ENCODE measurements at regions not wholly inside any gene's neighbourhood (a gene's known extent, or its start where the extent isn't known, plus 50 kb on each side); places are given as distances from the start of the nearest gene placed in this dataset.

- no peaks in the 10 kb centered on the region for H3K36me3 ChIP-seq (ENCODE audit: insufficient read depth, low read length)
- no peaks in the 10 kb centered on the region for H3K9me3 ChIP-seq (ENCODE audit: low read depth, low read length)
- no peak for TF ChIP-seq CTCF (IDR thresholded peaks at IDR 0.05; ENCODE audit: extremely low read depth, low read depth, low read length)
- no peaks in the 10 kb centered on the region for H4K20me1 ChIP-seq (ENCODE audit: insufficient read depth, low read length)
- H2AFZ ChIP-seq (ENCODE audit: low read length): no peak overlapping the region
- no peak for DNase-seq (ENCODE audit: insufficient read length, low spot score, missing footprints)
- H3K4me1 ChIP-seq (ENCODE audit: insufficient read depth, low read length): peaks cover 4% of the 10 kb centered on the region
- no peak overlapping the region for H3K27ac ChIP-seq (ENCODE audit: low read depth, low read length)
- no peaks in the 10 kb centered on the region for H3K79me2 ChIP-seq (ENCODE audit: insufficient read depth, low read length)
- H3K27me3 ChIP-seq (ENCODE audit: insufficient read depth, low read length): no peaks in the 10 kb centered on the region
- H3K4me2 ChIP-seq (ENCODE audit: insufficient read depth, low read length): no peak overlapping the region
- H3K4me3 ChIP-seq (ENCODE audit: insufficient read depth, low read length): no peak overlapping the region
These were observed 114.5 kb upstream of the WWC1 start for GRCh38 chr5:168176941-168177340.

GRCh38 chr5:168177831-168178450 is 113.5 kb upstream of the WWC1 start:
- Histone ChIP-seq H3K9me3 (ENCODE audit: low read depth, low read length) (no peaks in the 10 kb centered on the region), H4K20me1 (ENCODE audit: insufficient read depth, low read length) (no peaks in the 10 kb centered on the region), H3K27me3 (ENCODE audit: insufficient read depth, low read length) (no peaks in the 10 kb centered on the region), H2AFZ (ENCODE audit: low read length) (no peak overlapping the region), H3K27ac (ENCODE audit: low read depth, low read length) (no peak overlapping the region), H3K4me3 (ENCODE audit: insufficient read depth, low read length) (no peak overlapping the region), H3K36me3 (ENCODE audit: insufficient read depth, low read length) (no peaks in the 10 kb centered on the region), H3K4me1 (ENCODE audit: insufficient read depth, low read length) (peaks cover 4% of the 10 kb centered on the region), H3K4me2 (ENCODE audit: insufficient read depth, low read length) (no peak overlapping the region), H3K79me2 (ENCODE audit: insufficient read depth, low read length) (no peaks in the 10 kb centered on the region)
- no peak for DNase-seq (ENCODE audit: insufficient read length, low spot score, missing footprints)
- TF ChIP-seq CTCF (IDR thresholded peaks at IDR 0.05; ENCODE audit: extremely low read depth, low read depth, low read length): no peak

- no peaks in the 10 kb centered on the region for H3K36me3 ChIP-seq (ENCODE audit: insufficient read depth, low read length)
- H3K27ac ChIP-seq (ENCODE audit: low read depth, low read length): no peak overlapping the region
- DNase-seq (ENCODE audit: insufficient read length, low spot score, missing footprints): no peak
- no peaks in the 10 kb centered on the region for H3K27me3 ChIP-seq (ENCODE audit: insufficient read depth, low read length)
- H3K4me1 ChIP-seq (ENCODE audit: insufficient read depth, low read length): peaks cover 4% of the 10 kb centered on the region
- no peaks in the 10 kb centered on the region for H4K20me1 ChIP-seq (ENCODE audit: insufficient read depth, low read length)
- no peaks in the 10 kb centered on the region for H3K9me3 ChIP-seq (ENCODE audit: low read depth, low read length)
- TF ChIP-seq CTCF (IDR thresholded peaks at IDR 0.05; ENCODE audit: extremely low read depth, low read depth, low read length): no peak
- no peak overlapping the region for H3K4me3 ChIP-seq (ENCODE audit: insufficient read depth, low read length)
- H2AFZ ChIP-seq (ENCODE audit: low read length): no peak overlapping the region
- H3K4me2 ChIP-seq (ENCODE audit: insufficient read depth, low read length): no peak overlapping the region
- no peaks in the 10 kb centered on the region for H3K79me2 ChIP-seq (ENCODE audit: insufficient read depth, low read length)
These were observed 112.3 kb upstream of the WWC1 start for GRCh38 chr5:168179192-168179593.

GRCh38 chr5:168182269-168182668 is 109.2 kb upstream of the WWC1 start:
- Histone ChIP-seq H4K20me1 (ENCODE audit: insufficient read depth, low read length) (no peaks in the 10 kb centered on the region), H3K79me2 (ENCODE audit: insufficient read depth, low read length) (no peaks in the 10 kb centered on the region), H3K27me3 (ENCODE audit: insufficient read depth, low read length) (no peaks in the 10 kb centered on the region), H3K4me3 (ENCODE audit: insufficient read depth, low read length) (no peak overlapping the region), H3K9me3 (ENCODE audit: low read depth, low read length) (no peaks in the 10 kb centered on the region), H3K36me3 (ENCODE audit: insufficient read depth, low read length) (no peaks in the 10 kb centered on the region), H3K27ac (ENCODE audit: low read depth, low read length) (no peak overlapping the region), H3K4me1 (ENCODE audit: insufficient read depth, low read length) (peaks cover 4% of the 10 kb centered on the region), H3K4me2 (ENCODE audit: insufficient read depth, low read length) (no peak overlapping the region), H2AFZ (ENCODE audit: low read length) (no peak overlapping the region)
- DNase-seq (ENCODE audit: insufficient read length, low spot score, missing footprints): no peak
- TF ChIP-seq CTCF (IDR thresholded peaks at IDR 0.05; ENCODE audit: extremely low read depth, low read depth, low read length): no peak
